ENCODE measurements at regions not wholly inside any gene's neighbourhood (a gene's known extent, or its start where the extent isn't known, plus 50 kb on each side); places are given as distances from the start of the nearest gene placed in this dataset.

DNA sequence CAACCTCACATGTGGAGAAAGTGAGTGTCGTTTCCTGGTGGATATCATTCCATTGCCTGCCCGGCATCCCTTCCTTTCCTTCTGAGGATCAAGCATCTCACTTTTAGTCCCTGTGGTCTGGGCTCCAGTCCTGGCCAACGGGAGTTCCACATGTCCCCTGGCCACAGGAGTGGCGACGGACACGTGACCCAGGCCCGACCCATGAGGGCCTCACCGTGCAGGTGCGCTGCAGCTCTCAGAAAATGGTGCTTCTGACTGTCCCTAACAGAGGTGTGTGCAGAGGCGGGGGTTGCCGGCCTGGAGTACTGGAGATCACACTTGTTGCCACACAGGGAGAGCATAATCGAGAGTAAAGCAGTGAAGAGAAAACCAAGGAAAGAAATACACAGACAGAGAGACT is 476.9 kb upstream of the FRG1 start:
- DNase-seq (ENCODE audit: low spot score) = no peak
- TF ChIP-seq, protein P1, sequence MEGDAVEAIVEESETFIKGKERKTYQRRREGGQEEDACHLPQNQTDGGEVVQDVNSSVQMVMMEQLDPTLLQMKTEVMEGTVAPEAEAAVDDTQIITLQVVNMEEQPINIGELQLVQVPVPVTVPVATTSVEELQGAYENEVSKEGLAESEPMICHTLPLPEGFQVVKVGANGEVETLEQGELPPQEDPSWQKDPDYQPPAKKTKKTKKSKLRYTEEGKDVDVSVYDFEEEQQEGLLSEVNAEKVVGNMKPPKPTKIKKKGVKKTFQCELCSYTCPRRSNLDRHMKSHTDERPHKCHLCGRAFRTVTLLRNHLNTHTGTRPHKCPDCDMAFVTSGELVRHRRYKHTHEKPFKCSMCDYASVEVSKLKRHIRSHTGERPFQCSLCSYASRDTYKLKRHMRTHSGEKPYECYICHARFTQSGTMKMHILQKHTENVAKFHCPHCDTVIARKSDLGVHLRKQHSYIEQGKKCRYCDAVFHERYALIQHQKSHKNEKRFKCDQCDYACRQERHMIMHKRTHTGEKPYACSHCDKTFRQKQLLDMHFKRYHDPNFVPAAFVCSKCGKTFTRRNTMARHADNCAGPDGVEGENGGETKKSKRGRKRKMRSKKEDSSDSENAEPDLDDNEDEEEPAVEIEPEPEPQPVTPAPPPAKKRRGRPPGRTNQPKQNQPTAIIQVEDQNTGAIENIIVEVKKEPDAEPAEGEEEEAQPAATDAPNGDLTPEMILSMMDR (IDR thresholded peaks at IDR 0.05; ENCODE audit: extremely low read depth, insufficient read depth, missing control alignments) = no peak
- in situ Hi-C loops (cut with MboI; ENCODE audit: low pct_unique_long_range_greater_than_20kb, low sequenced_read_pairs, unreplicated experiment) = no loop called here

DNA sequence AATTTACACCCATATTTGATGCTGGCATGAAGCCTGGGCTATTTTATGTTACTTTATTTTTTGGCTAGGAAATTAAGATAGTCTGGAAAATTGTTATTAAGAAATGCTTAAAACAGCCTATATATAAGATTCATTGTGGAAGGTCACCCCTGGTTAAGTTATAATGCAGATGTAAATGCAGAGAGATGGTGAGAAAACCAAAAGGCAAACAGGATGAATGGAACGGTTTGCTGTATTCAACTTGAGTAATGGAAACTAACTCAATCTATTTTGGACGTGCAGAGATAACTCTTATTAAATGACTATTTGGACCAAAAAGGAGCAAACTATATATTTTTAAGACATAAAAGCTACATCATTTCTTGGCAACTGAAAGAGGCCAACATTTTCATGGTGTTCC is 446.3 kb upstream of the FRG1 start:
- TF ChIP-seq, protein P1 (IDR thresholded peaks at IDR 0.05; ENCODE audit: extremely low read depth, insufficient read depth, missing control alignments) = no peak
- in situ Hi-C loops (cut with MboI; ENCODE audit: low pct_unique_long_range_greater_than_20kb, low sequenced_read_pairs, unreplicated experiment) = no loop called here
- no peak for DNase-seq (ENCODE audit: low spot score)

DNA sequence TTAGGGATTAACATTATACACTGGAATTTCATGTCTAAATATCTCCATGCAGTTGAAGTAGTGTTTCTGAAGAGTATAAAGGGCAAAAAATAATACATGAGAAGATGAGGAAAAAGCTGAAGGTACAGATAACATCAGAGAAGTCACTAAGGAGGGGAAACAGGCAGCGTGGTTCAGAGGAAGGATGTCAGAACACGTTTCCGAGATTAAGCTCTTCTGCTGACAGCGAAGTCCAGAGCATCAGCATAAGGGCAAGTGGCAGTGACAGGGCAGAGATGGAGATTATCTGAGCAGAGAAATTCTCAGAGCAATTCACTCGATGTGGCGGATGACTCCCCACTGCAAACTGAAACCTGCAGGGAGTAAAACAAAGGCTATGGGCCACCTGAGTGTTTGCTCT is 443.2 kb upstream of the FRG1 start:
- in situ Hi-C loops (cut with MboI; ENCODE audit: low pct_unique_long_range_greater_than_20kb, low sequenced_read_pairs, unreplicated experiment) = no loop called here
- TF ChIP-seq, protein P1 (IDR thresholded peaks at IDR 0.05; ENCODE audit: extremely low read depth, insufficient read depth, missing control alignments) = no peak
- no peak for DNase-seq (ENCODE audit: low spot score)

DNA sequence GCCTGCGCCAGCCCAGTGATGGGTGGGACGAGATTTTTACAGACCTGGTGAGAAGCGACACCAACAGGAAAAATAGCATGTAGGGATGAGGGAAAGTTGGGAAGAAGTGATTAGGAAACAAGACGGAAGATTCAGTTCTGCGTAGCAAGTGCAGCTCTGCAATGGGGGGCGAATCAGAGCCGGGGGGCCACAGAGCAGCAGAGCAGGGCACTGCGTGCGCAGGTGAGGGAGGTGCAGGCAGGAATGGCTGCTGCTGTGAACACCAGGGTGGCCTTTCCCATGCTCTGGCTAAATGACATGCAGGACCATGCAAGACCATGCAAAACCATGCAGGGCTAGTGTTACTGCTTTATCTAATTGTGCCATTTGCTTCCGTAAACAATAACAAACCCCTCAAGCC is 442.7 kb upstream of the FRG1 start:
- TF ChIP-seq, protein P1 (IDR thresholded peaks at IDR 0.05; ENCODE audit: extremely low read depth, insufficient read depth, missing control alignments) = no peak
- no peak for DNase-seq (ENCODE audit: low spot score)
- in situ Hi-C loops (cut with MboI; ENCODE audit: low pct_unique_long_range_greater_than_20kb, low sequenced_read_pairs, unreplicated experiment) = no loop called here

GRCh38 chr4:189498457-189498856 is 442.2 kb upstream of the FRG1 start:
- in situ Hi-C loops (cut with MboI; ENCODE audit: low pct_unique_long_range_greater_than_20kb, low sequenced_read_pairs, unreplicated experiment) = no loop called here
- TF ChIP-seq, protein P1 (IDR thresholded peaks at IDR 0.05; ENCODE audit: extremely low read depth, insufficient read depth, missing control alignments) = no peak
- no peak for DNase-seq (ENCODE audit: low spot score)

GRCh38 chr4:189499696-189500095 is 441.0 kb upstream of the FRG1 start:
- in situ Hi-C loops (cut with MboI; ENCODE audit: low pct_unique_long_range_greater_than_20kb, low sequenced_read_pairs, unreplicated experiment) = no loop called here
- DNase-seq (ENCODE audit: low spot score) = no peak

More at GRCh38 chr4:189499696-189500095, 441.0 kb upstream of the FRG1 start:
- TF ChIP-seq, protein P1 (IDR thresholded peaks at IDR 0.05; ENCODE audit: extremely low read depth, insufficient read depth, missing control alignments) = no peak
